Dendritic cell treated with granulocyte-macrophage colony-stimulating factor and Interleukin-4, amounts not matched to agents 40 ng/mL and 50 ng/mL, for 4 days (primary cell): ENCODE measurements at regions not wholly inside any gene's neighbourhood (a gene's known extent, or its start where the extent isn't known, plus 50 kb on each side); places are given as distances from the start of the nearest gene placed in this dataset.

ENCODE experiments used
- H3K27ac Mint-ChIP-seq: one replicate; pipeline ENCODE4 v1.8.0; 2022; ENCODE audit warnings: mild to moderate bottlenecking, mixed read lengths
- H3K27me3 Mint-ChIP-seq: one replicate; pipeline ENCODE4 v1.8.0; 2022; ENCODE audit warnings: mild to moderate bottlenecking, mixed read lengths
- H3K36me3 Mint-ChIP-seq: one replicate; pipeline ENCODE4 v1.8.0; 2022; ENCODE audit warnings: low read depth, mixed read lengths
- H3K4me1 Mint-ChIP-seq: one replicate; pipeline ENCODE4 v1.8.0; 2022; ENCODE audit warnings: low read depth, mixed read lengths
- H3K4me3 Mint-ChIP-seq: one replicate; pipeline ENCODE4 v1.8.0; 2022; ENCODE audit warnings: mild to moderate bottlenecking, moderate library complexity, mixed read lengths
- H3K9me3 Mint-ChIP-seq: one replicate; pipeline ENCODE4 v1.8.0; 2022; ENCODE audit warnings: mixed read lengths
- intact Hi-C: fragments of 100-400 bp; cut with micrococcal nuclease; formaldehyde crosslinking; loops from one replicate; pipeline ENCODE4 v1.15.0; 2022

- intact Hi-C loops, result no loop called here
- Mint-ChIP-seq H3K9me3 (peaks cover 16% of the 10 kb centered on the region), H3K27me3 (no peaks in the 10 kb centered on the region), H3K36me3 (no peaks in the 10 kb centered on the region), H3K4me3 (no peak overlapping the region), H3K4me1 (no peaks in the 10 kb centered on the region), H3K27ac (no peak overlapping the region)
Measured at GRCh38 chr3:20424086-20424485, 238.1 kb upstream of the SGO1 start.

- H3K36me3 Mint-ChIP-seq, result no peaks in the 10 kb centered on the region
- intact Hi-C loops, result no loop called here
Measured at GRCh38 chr3:20422391-20422790, 236.4 kb upstream of the SGO1 start.

GRCh38 chr3:20417388-20418108 is 231.5 kb upstream of the SGO1 start:
- Mint-ChIP-seq H3K27ac (no peak overlapping the region), H3K27me3 (no peaks in the 10 kb centered on the region), H3K4me1 (no peaks in the 10 kb centered on the region), H3K4me3 (no peak overlapping the region), H3K9me3 (peaks cover 12% of the 10 kb centered on the region), H3K36me3 (no peaks in the 10 kb centered on the region)
- intact Hi-C loops, result no loop called here

More at GRCh38 chr3:20422391-20422790, 236.4 kb upstream of the SGO1 start:
- Mint-ChIP-seq H3K27me3 (no peaks in the 10 kb centered on the region), H3K4me1 (no peaks in the 10 kb centered on the region), H3K9me3 (peaks cover 6% of the 10 kb centered on the region), H3K27ac (no peak overlapping the region), H3K4me3 (no peak overlapping the region)

GRCh38 chr3:20406611-20407011 is 220.6 kb upstream of the SGO1 start:
- Mint-ChIP-seq H3K4me1 (no peaks in the 10 kb centered on the region), H3K4me3 (no peak overlapping the region), H3K27me3 (no peaks in the 10 kb centered on the region), H3K27ac (no peak overlapping the region), H3K9me3 (peaks cover 12% of the 10 kb centered on the region), H3K36me3 (no peaks in the 10 kb centered on the region)
- intact Hi-C loops, result no loop called here

- no peaks in the 10 kb centered on the region for H3K4me1 Mint-ChIP-seq
- intact Hi-C loops, result no loop called here
- H3K9me3 Mint-ChIP-seq, result peaks cover 4% of the 10 kb centered on the region
- no peaks in the 10 kb centered on the region for H3K36me3 Mint-ChIP-seq
- no peak overlapping the region for H3K27ac Mint-ChIP-seq
- no peaks in the 10 kb centered on the region for H3K27me3 Mint-ChIP-seq
- H3K4me3 Mint-ChIP-seq, result no peak overlapping the region
Measured at GRCh38 chr3:20405744-20406143, 219.7 kb upstream of the SGO1 start.

- Mint-ChIP-seq H3K9me3 (no peaks in the 10 kb centered on the region), H3K27ac (no peak overlapping the region), H3K36me3 (no peaks in the 10 kb centered on the region), H3K4me3 (no peak overlapping the region), H3K4me1 (no peaks in the 10 kb centered on the region), H3K27me3 (no peaks in the 10 kb centered on the region)
- intact Hi-C loops, result no loop called here
Measured at GRCh38 chr3:20405231-20405630, 219.2 kb upstream of the SGO1 start.

GRCh38 chr3:20404741-20405100 is 218.7 kb upstream of the SGO1 start:
- Mint-ChIP-seq H3K4me1 (no peaks in the 10 kb centered on the region), H3K9me3 (no peaks in the 10 kb centered on the region), H3K27ac (no peak overlapping the region), H3K4me3 (no peak overlapping the region), H3K36me3 (no peaks in the 10 kb centered on the region), H3K27me3 (no peaks in the 10 kb centered on the region)
- intact Hi-C loops, result no loop called here

GRCh38 chr3:20403986-20404740 is 218.2 kb upstream of the SGO1 start:
- intact Hi-C loops, result no loop called here
- Mint-ChIP-seq H3K4me1 (no peaks in the 10 kb centered on the region), H3K27ac (no peak overlapping the region), H3K9me3 (no peaks in the 10 kb centered on the region), H3K27me3 (no peaks in the 10 kb centered on the region), H3K4me3 (no peak overlapping the region), H3K36me3 (no peaks in the 10 kb centered on the region)

- intact Hi-C loops, result no loop called here
- H3K4me1 Mint-ChIP-seq, result no peaks in the 10 kb centered on the region
- no peaks in the 10 kb centered on the region for H3K9me3 Mint-ChIP-seq
- no peaks in the 10 kb centered on the region for H3K27me3 Mint-ChIP-seq
- H3K4me3 Mint-ChIP-seq, result no peak overlapping the region
- H3K27ac Mint-ChIP-seq, result no peak overlapping the region
- H3K36me3 Mint-ChIP-seq, result no peaks in the 10 kb centered on the region
Measured at GRCh38 chr3:20401253-20401652, 215.2 kb upstream of the SGO1 start.

GRCh38 chr3:20400686-20401085 is 214.7 kb upstream of the SGO1 start:
- H3K9me3 Mint-ChIP-seq, result no peaks in the 10 kb centered on the region
- H3K4me3 Mint-ChIP-seq, result no peak overlapping the region
- intact Hi-C loops, result no loop called here
- no peaks in the 10 kb centered on the region for H3K36me3 Mint-ChIP-seq
- H3K4me1 Mint-ChIP-seq, result no peaks in the 10 kb centered on the region
- no peaks in the 10 kb centered on the region for H3K27me3 Mint-ChIP-seq
- H3K27ac Mint-ChIP-seq, result no peak overlapping the region

- Mint-ChIP-seq H3K4me3 (no peak overlapping the region), H3K36me3 (no peaks in the 10 kb centered on the region), H3K27ac (no peak overlapping the region), H3K27me3 (no peaks in the 10 kb centered on the region), H3K9me3 (no peaks in the 10 kb centered on the region), H3K4me1 (no peaks in the 10 kb centered on the region)
- intact Hi-C loops, result no loop called here
Measured at GRCh38 chr3:20400281-20400680, 214.3 kb upstream of the SGO1 start.

- intact Hi-C loops, result no loop called here
- Mint-ChIP-seq H3K27ac (no peak overlapping the region), H3K36me3 (no peaks in the 10 kb centered on the region), H3K9me3 (no peaks in the 10 kb centered on the region), H3K27me3 (no peaks in the 10 kb centered on the region), H3K4me1 (no peaks in the 10 kb centered on the region), H3K4me3 (no peak overlapping the region)
Measured at GRCh38 chr3:20396335-20396734, 210.3 kb upstream of the SGO1 start.

- H3K4me3 Mint-ChIP-seq, result no peak overlapping the region
- no peak overlapping the region for H3K27ac Mint-ChIP-seq
- H3K4me1 Mint-ChIP-seq, result no peaks in the 10 kb centered on the region
- no peaks in the 10 kb centered on the region for H3K36me3 Mint-ChIP-seq
- H3K9me3 Mint-ChIP-seq, result no peaks in the 10 kb centered on the region
- no peaks in the 10 kb centered on the region for H3K27me3 Mint-ChIP-seq
- intact Hi-C loops, result no loop called here
Measured at GRCh38 chr3:20395692-20396091, 209.7 kb upstream of the SGO1 start.

GRCh38 chr3:20394243-20394642 is 208.2 kb upstream of the SGO1 start:
- Mint-ChIP-seq H3K4me1 (no peaks in the 10 kb centered on the region), H3K36me3 (no peaks in the 10 kb centered on the region), H3K27ac (no peak overlapping the region), H3K27me3 (no peaks in the 10 kb centered on the region), H3K4me3 (no peak overlapping the region), H3K9me3 (no peaks in the 10 kb centered on the region)
- intact Hi-C loops, result no loop called here

- H3K36me3 Mint-ChIP-seq, result no peaks in the 10 kb centered on the region
- H3K27ac Mint-ChIP-seq, result no peak overlapping the region
- no peaks in the 10 kb centered on the region for H3K4me1 Mint-ChIP-seq
- no peaks in the 10 kb centered on the region for H3K9me3 Mint-ChIP-seq
- no peak overlapping the region for H3K4me3 Mint-ChIP-seq
- intact Hi-C loops, result no loop called here
- no peaks in the 10 kb centered on the region for H3K27me3 Mint-ChIP-seq
Measured at GRCh38 chr3:20391644-20392043, 205.6 kb upstream of the SGO1 start.
